ENCODE measurements at regions not wholly inside any gene's neighbourhood (a gene's known extent, or its start where the extent isn't known, plus 50 kb on each side); places are given as distances from the start of the nearest gene placed in this dataset.

GRCh38 chr6:93580446-93580845, 161.1 kb upstream of the EPHA7 start:
- Histone ChIP-seq H3K4me2 (ENCODE audit: low read length) (no peak overlapping the region), H3K36me3 (ENCODE audit: insufficient read depth, low read length) (no peaks in the 10 kb centered on the region), H3F3A (ENCODE audit: insufficient read depth, low read length, poor library complexity, severe bottlenecking) (no peaks in the 10 kb centered on the region), H3K27ac (ENCODE audit: low read length) (no peak overlapping the region), H3K79me2 (replicated peaks; ENCODE audit: insufficient read depth, low read length) (no peaks in the 10 kb centered on the region), H2AFZ (ENCODE audit: low read depth, low read length) (no peak overlapping the region), H3K9me3 (ENCODE audit: low read length) (no peaks in the 10 kb centered on the region), H4K20me1 (ENCODE audit: insufficient read depth) (no peaks in the 10 kb centered on the region), H3K9ac (ENCODE audit: low read length) (no peak overlapping the region), H3K9me2 (ENCODE audit: insufficient read depth, low read length) (no peaks in the 10 kb centered on the region), H3K4me3 (ENCODE audit: low read length) (no peak overlapping the region), H3K27me3 (ENCODE audit: insufficient read depth, low read depth, low read length) (no peaks in the 10 kb centered on the region)
- TF ChIP-seq SMC3 (conservative IDR thresholded peaks at IDR 0.05; ENCODE audit: poor library complexity) (no peak), CTCF (IDR thresholded peaks at IDR 0.05; ENCODE audit: poor library complexity, severe bottlenecking) (no peak), EP300 (conservative IDR thresholded peaks at IDR 0.05; ENCODE audit: poor library complexity, severe bottlenecking) (no peak), MXI1 (conservative IDR thresholded peaks at IDR 0.05; ENCODE audit: poor library complexity, severe bottlenecking) (no peak), REST (IDR thresholded peaks at IDR 0.05; ENCODE audit: borderline replicate concordance) (no peak), POLR2AphosphoS5 (IDR thresholded peaks at IDR 0.05) (no peak), EZH2 (IDR thresholded peaks at IDR 0.05; ENCODE audit: borderline replicate concordance, insufficient read depth, low read length, poor library complexity, severe bottlenecking) (no peak), TAF1 (IDR thresholded peaks at IDR 0.05; ENCODE audit: low read depth) (no peak), RAD21 (conservative IDR thresholded peaks at IDR 0.05) (no peak)

- Histone ChIP-seq H3K79me2 (replicated peaks; ENCODE audit: insufficient read depth, low read length) (no peaks in the 10 kb centered on the region), H3K27me3 (ENCODE audit: insufficient read depth, low read depth, low read length) (no peaks in the 10 kb centered on the region), H3K4me2 (ENCODE audit: low read length) (no peak overlapping the region), H3K27ac (ENCODE audit: low read length) (no peak overlapping the region), H3F3A (ENCODE audit: insufficient read depth, low read length, poor library complexity, severe bottlenecking) (no peaks in the 10 kb centered on the region), H2AFZ (ENCODE audit: low read depth, low read length) (no peak overlapping the region), H3K4me3 (ENCODE audit: low read length) (no peak overlapping the region), H4K20me1 (ENCODE audit: insufficient read depth) (no peaks in the 10 kb centered on the region), H3K9ac (ENCODE audit: low read length) (no peak overlapping the region), H3K36me3 (ENCODE audit: insufficient read depth, low read length) (no peaks in the 10 kb centered on the region), H3K9me2 (ENCODE audit: insufficient read depth, low read length) (no peaks in the 10 kb centered on the region), H3K9me3 (ENCODE audit: low read length) (no peaks in the 10 kb centered on the region)
- TF ChIP-seq MXI1 (conservative IDR thresholded peaks at IDR 0.05; ENCODE audit: poor library complexity, severe bottlenecking), result no peak
- TF ChIP-seq EP300 (conservative IDR thresholded peaks at IDR 0.05; ENCODE audit: poor library complexity, severe bottlenecking), result no peak
- TF ChIP-seq CTCF (IDR thresholded peaks at IDR 0.05; ENCODE audit: poor library complexity, severe bottlenecking), result no peak
- no peak for TF ChIP-seq RAD21 (conservative IDR thresholded peaks at IDR 0.05)
- TF ChIP-seq TAF1 (IDR thresholded peaks at IDR 0.05; ENCODE audit: low read depth), result no peak
- TF ChIP-seq SMC3 (conservative IDR thresholded peaks at IDR 0.05; ENCODE audit: poor library complexity), result no peak
- TF ChIP-seq EZH2 (IDR thresholded peaks at IDR 0.05; ENCODE audit: borderline replicate concordance, insufficient read depth, low read length, poor library complexity, severe bottlenecking), result no peak
- no peak for TF ChIP-seq REST (IDR thresholded peaks at IDR 0.05; ENCODE audit: borderline replicate concordance)
- no peak for TF ChIP-seq POLR2AphosphoS5 (IDR thresholded peaks at IDR 0.05)
Measured at GRCh38 chr6:93575495-93576267, 156.3 kb upstream of the EPHA7 start.

Data from neural cell (in vitro differentiated cells).